GM19240 (cell line): ENCODE measurements at regions not wholly inside any gene's neighbourhood (a gene's known extent, or its start where the extent isn't known, plus 50 kb on each side); places are given as distances from the start of the nearest gene placed in this dataset.
"Not testable (repeated sequence)": the region's sequence is repeated elsewhere in the genome, so short reads cannot be mapped to it uniquely, and the experiment has no call there.

Source experiments
- DNase-seq: peaks from one replicate; pipeline ENCODE4 v3.0.0; 2011; ENCODE audit warnings: low spot score; ENCODE audit not compliant: insufficient read length

DNA sequence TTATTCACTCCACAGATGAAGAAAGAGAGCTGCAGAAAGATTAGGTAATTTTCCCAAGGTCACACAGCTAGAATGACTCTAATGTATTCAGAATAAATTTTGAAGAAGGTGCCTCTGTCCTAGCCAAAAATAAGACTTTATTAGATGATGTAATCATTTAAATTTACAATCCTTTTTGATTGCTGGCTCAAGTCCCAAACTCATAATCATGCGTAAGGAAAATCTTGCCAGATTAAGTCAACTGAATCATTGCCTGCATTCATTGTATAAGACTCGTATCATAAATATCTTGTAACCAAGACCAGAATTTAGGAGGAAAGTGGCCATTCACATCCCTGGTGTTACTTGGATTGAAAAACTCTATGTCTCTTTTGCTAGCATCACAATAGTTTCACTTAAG is 53.1 kb upstream of the STK39 start:
- DNase-seq: no peak

DNA sequence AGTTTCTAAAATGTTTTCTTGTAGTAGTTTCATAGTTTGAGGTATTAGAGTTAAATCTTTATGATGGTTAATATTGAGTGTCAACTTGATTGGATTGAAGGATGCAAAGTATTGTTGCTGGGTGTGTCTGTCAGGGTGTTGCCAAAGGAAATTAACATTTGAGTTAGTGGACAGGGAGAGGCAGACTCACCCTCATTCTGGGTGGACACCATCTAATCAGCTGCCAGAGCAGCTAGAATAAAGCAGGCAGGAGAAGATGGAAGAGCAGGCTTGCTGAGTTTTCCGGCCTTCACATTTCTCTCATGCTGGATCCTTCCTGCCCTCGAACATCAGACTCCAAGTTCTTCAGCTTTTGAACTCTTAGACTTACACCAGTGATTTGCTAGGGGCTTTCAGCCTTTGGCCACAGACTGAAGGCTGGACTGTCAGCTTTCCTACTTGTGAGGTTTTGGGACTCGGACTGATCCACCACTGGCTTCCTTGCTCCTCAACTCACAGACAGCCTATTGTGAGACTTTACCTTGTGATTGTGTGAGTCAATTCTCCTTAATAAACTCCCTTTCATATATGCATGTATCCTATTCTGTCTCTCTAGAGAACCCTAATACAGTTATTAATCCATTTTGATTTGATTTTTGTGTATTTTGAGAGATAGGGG is 56.8 kb upstream of the STK39 start:
- DNase-seq: no peak

DNA sequence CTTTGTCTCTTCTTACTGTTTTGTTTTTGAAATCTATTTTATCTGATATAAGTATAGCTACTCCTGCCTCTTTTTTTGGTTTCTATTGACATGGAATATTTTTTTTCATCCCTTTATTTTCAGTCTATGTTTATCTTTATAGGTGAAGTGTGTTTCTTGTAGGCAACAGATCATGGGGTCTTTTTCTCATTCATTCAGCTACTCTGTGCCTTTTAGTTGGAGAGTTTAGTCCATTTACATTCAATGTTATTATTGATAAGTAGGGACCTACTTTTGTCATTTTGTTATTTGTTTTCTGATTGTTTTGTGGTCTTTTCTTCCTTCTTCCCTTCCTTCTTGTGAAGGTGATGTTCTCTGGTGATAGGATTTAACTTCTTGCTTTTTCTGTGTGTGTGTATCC is 60.0 kb upstream of the STK39 start:
- DNase-seq: no peak

DNA sequence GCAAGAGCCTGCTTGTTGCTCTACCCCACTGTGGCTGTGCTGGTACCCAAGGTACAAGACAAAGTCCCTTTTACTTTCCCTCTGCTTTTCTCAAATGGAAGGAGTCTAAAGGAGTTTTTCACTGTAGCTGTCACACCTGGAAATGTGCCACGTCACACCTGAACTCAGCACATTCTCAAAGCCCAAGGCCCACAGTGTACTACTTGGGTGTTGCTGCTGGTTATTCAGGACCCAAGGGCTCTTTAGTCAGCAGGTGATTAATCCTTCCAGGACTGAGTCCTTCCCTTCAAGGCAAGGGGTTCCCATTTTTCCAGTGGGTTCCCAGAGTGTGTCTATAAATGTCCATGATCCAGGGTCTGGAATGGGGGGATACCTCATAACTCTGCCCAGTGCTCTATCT is 63.2 kb upstream of the STK39 start:
- no peak for DNase-seq

DNA sequence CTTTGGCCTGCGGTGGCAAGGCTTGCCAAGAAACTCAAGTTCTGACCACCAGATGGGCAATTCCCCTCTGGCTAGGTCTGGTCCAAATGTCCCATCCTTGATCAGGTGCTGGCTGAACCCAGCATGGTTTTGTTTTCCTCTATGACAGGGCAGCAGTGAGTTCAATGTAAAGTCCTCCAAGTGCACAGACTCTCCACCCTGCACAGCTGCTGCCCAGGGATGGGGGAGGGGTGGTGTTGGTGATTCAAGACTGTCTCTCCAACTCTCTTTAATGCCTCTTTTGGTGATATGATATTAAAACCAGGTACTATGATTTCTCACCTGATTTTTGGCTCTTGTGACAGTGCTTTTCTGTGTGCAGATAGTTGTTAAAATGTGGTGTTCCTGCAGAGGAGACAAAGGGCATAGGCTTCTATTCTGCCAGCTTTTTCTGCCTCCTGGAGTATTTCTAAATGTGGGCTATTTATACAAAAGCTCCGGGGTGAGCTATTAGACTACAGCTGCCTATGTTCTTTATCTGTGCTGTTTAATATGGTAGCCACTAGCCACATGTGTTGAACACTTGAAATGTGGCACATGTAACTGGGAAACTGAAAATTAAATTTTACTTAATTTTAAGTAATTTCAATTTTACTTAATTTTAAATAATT is 64.0 kb upstream of the STK39 start:
- DNase-seq: no peak

DNA sequence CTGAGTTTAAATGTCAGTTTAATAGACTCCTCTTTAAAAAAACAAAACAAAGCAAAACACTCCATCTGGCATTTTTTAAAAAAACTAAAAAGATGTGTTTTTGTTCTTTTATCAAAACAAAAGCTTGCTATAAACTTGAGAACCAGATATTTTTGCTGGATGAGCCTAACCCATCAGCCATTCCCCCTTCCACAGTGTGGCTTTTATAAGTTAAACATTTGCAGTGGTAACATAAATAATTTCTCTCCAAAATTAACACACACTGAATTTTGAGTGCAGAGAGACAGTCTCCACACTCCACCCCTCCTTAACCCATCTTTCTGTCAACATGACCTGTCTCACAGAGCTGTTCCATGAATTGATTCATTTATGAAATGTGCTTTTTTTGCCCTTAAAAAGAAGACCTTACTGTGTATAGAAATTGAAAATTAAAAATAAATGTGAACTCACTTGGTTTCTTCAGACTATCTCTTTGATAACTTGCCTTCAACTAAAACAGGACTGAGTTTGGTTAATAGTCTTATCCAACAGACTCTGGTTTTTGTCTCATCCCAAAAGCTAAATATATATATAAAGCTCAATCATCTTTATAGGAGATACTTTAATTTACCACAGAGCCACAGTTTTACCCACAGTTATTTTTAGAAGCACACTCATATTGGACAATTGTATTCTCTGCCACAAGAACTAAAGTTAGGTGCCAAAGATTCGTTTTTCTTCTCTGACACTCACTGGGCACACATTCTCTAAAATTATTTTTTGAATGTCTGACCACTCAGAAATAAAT is 64.8 kb upstream of the STK39 start:
- DNase-seq: no peak

DNA sequence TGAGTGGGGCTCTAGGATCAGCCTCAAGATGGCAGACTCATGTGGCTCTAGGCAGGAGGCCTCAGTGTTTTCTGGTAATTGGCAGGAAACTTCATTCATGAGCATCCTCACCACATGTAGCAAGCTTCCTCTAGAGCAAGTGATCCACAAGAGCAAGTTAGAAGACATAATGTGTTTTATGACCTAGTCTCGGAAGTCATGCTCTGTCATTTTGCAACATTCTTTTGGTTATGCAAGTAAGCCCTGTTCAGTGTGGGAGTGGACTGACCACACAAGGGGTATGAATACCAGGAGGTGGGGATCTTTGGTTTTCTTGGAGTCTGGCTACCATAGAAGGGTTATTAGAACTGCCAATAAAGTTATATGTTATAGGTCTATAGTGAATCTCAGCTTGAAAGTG is 66.8 kb upstream of the STK39 start:
- DNase-seq: no peak

DNA sequence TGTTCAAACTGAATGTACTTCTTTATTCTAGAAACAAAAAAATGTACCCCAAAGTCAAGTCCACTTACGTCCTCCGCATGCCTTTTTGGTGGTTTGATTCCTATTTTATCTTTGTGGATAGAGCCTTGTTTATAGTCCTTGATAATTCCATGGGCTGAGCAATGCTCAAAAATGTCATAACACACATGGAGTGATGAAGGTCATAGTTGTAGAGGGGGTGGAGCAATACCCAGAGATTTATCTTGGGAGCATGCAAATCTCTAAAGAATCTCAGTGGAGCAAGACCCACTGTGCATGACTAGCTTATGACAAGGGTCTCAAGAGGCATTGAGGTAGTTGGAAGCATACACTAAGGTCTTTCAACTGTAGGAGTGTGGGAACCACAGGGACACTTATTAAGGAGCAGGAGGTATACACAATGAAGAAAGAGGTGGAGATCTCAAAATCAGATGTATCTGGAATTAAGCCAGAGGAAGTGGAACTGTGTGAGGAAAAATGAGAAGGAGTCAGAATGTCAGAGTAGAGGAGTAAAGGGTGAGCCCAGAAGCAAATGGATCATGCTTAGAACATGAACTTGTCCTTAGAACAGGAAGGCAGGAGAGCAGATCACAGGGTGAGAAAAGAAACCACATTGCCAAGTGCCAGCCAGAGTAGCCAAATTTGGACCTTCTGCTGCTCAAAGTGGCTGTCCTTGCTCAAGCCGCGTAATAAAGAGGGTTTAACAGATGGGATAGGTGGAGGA is 68.1 kb upstream of the STK39 start:
- no peak for DNase-seq

DNA sequence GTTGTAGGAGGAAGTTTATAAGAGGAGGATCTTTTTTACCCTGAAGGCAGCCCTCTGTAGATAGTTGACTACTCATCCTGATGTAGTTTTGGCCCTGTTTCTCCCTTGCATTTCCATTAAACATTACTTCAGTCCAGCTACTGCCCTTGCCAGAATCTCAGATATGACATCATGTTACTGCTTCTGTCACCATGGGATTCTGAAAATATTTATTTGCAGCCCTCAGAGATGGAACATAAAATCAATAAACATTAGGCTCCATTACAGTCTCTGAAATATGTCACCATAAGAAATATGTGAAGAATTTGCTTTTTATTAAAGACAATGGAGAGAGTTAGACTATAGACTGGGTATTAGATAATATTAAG is 68.7 kb upstream of the STK39 start:
- no peak for DNase-seq

DNA sequence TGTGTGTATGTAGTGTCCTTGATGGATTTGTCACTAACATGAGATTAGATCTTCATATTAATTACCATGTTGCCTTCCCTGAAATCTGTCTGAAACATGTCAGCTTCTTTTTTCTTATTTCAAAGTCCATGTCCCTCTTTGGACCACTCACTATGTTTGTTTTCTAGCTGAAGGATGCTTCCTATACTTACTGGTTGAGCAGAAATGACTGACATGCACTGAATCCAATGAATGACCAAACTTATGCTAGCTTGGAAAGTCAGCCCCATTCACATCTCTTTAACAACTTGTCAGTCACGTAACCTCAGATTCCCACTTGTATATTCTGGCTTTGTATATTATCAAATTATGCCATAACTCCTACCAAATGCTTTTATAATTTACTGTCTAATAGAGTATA is 69.9 kb upstream of the STK39 start:
- no peak for DNase-seq

DNA sequence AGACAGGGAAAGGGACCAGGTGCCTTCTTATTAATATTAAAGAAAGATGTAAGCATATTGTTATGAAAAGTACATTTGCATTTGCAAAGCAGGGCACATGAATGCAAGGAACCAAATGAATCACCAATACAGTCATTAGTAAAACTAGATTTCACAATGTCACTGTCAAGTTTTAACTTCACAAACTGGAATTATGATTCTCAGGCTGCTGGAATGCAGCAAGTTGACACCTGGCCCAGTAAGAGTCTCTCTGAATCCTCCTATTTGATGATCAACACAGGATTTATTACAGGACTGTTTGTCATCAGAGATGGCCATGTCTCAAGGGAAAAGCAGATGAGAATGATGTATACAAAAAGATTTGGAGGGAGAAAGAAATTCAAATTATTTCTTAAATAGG is 72.9 kb upstream of the STK39 start:
- DNase-seq: no peak

DNA sequence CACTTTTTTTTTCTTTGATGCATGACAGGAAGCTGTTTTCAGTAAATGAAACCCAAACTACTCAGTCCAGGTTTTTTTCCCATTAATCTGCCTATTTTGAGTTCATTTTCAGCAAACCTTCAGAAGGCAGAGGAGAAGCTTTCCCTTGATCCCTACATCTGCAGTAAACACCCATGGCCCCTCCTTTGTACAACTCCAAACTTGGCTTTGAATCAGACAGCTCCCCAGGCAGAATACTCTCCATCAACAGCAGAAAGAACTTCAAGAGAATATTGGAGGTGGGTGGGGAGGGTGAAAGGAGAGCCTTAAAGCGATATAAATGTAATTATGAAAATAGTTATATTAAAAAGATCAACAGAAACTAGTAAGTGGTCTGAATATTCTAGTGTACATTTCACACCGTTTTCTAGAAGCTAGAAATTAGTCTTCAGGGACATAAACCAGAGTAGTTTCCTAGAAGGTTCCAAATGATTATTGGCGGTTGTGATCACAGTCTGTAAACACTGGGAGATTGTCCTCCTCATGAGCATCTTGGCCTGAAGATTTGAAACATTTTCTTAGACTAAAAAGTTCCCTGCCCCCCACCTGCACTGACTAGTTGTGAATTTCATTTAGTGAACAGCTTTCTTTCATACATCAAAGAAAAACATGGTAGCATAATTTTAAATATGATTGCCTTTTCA is 75.1 kb upstream of the STK39 start:
- no peak for DNase-seq

DNA sequence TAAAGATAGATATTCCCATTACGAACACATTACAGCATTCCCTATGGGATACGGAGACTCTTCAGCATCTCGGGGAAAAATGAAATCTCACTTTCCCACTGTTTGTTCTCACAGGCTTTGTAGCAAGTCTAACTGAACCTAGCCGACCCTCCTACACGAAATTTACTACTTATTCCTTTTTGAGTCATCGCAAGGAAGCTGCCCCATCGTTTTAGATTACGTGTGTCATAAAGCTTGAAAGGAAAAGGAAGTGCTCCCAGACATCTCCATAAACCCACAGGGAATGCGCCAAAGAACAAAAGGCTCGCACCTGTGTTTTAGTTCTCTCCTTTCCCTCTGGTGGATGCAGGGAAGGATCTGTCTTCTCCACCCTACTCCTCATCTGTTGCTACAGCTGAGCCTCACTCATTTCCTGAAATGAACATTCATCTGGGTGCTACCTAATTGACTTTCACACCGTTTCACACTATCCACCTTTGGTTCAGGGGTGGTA is 76.2 kb upstream of the STK39 start:
- DNase-seq: no peak

DNA sequence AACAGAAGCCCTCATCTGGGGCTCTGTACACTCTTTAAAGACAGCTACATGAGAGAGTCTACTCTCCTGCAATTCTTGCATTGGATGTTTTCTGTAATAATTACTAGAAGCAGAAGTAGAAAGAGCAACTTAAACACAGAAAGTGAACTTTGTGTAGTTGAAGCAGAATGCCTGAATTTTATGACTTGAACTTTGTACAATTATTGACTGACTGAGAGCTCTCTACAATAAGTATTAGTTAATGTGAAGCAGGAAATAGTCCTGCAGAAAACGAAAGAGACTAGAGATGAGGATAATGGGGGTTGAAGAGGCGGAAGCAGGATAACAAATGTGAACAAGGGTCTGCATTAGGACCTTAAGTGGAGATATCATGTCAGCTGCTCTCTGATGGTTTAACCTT is 79.2 kb upstream of the STK39 start:
- DNase-seq: no peak

DNA sequence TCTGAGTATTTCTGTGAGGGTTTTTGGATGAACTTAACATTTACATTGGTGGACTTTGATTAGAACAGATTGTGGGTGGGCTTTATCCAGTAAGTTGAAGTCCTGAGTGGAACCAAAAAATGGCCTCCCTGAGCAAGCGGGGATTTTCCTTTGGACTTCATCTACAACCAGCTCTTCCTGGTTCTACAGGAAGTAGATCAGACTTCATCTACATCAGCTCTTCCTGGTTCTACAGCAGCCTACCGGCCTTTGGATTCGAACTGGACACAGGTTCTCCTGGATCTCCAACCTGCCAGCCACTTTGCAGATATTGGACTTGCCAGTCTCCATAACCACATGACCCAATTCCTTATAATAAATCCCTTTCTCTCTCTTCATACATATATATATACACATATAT is 79.9 kb upstream of the STK39 start:
- DNase-seq: no peak

DNA sequence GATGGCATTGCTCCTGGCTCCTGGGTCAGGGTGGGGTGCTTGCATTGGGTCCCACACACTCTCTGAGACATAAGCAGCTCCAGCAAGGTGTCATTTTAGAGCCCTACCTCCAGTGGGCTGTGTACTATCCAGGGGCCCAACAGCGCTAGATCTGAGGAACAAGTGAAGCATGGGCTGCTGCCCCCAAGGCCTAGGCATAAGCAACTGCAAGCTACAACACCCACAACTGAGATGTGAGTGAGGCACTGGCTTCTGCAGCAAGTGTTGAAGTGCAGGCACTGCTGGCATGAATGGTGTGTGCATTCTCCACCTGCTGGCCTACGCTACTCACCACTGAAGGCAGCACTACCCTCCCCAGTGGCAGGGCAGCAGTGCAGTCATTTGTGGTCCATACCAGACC is 81.0 kb upstream of the STK39 start:
- no peak for DNase-seq

DNA sequence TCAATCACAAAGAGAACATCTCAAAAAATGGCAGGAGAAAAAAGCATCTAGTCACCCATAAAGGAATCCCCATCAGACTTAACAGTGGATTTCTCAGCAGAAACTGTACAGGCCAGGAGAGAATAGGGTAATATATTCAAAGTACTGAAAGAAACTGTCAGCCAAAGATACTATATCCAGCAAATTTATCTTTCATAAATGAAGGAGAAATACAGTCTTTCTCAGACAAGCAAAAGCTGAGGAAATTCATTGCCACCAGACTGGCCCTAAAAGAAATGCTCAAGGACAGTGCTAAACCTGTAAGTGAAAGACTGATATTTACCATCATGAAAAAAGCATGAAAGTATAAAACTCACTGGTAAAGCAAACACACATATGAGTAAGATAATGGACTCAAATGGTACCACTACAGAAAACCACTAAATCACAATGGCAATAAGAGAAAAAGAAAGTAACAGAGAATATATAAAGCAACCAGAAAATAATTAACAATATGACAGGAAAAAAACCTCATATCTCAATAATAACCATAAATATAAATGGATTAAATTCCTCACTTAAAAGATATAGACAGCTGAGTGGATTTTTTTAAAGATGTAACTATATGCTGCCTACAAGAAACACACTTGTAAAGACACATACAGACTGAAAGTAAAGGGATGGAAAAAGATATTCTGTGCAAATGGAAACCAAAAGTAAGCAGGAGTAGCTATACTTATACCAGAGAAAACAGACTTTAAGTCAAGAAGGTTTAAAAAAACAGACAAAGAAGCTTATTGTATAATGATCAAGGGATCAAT is 83.4 kb upstream of the STK39 start:
- no peak for DNase-seq

DNA sequence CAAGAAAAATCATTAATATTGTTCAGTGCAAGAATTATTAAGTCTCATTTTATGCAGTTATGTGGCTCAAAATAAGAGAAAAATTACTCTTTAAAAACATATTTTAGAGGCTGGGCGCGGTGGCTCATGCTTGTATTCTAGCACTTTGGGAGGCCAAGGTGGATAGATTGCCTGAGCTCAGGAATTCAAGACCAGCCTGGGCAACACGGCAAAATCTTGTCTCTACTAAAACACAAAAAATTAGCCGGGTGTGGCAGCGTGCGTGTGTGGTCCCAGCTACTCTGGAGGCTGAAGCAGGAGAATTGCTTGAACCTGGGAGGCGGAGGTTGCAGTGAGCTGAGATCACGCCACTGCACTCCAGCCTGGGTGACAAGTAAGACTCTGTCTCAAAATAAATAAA is 87.9 kb upstream of the STK39 start:
- not testable (repeated sequence) for DNase-seq

DNA sequence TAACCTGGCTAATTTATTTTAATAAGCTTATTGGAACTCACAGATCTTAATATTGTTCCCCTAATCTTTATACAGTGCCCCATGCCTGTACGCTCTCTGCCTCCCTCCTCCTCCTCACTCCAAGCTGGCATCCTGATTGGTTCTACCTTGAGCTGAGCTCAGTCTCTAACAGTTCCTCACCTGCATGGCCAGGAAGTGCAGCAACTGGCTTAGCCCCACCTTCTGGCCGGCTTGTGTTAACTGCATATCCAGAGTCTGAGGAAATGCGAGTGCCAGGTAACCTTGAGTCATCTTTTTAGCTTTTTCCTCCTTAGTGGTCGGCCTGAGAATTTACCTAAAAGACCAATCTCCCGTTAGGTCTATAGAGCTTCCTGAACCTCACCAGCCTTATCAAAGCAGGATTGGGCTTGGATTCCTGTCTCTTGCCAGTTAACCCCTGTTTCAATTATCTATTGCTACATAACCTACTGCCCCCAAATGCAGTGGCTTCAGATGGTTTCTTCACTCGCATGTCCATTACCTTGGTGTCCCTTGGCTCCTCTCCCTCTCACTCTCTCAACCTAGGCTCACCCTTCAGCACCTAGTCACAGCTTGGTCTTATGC is 89.5 kb upstream of the STK39 start:
- no peak for DNase-seq

DNA sequence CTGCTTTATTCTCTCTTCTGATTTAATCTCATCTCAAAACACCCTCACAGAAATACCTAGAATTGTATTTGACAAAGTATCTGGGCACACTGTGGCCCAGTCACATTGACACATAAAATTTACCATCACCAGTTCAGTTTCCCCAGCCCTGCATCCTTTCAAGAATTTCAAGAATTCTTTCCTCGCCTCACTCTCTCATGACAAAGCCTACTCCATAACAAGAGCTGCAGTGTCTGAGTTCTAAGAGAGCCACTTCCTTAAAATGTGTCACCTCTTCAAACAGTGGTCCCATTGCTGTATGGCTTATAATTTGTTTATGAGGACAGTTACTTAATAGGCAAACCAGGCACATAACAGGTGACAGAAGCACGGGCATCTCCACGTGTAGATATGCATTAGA is 90.9 kb upstream of the STK39 start:
- DNase-seq: no peak
